T-cell (primary cell): ENCODE measurements at regions not wholly inside any gene's neighbourhood (a gene's known extent, or its start where the extent isn't known, plus 50 kb on each side); places are given as distances from the start of the nearest gene placed in this dataset.

Experiments used
- ATAC-seq, 4 experiments: fragments of 200-7000 bp in 3 of 4; fragments of 150-1000 bp in 1 of 4; cut with Tn5 transposase; replicated peaks in 1 of 4; 1 replicate in 3 of 4; 2 replicates in 1 of 4; pipeline ENCODE4 v1.10.0; 2021; ENCODE audit warnings: moderate library complexity in 3 of 4, mild to moderate bottlenecking in 2 of 4, moderate number of reproducible peaks in 1 of 4
- CTCF ChIA-PET, 2 donors: fragments of 300-600 bp; sonication (Branson Sonifier 250); formaldehyde crosslinking; loops; one replicate each; lab custom pipeline; 2022; ENCODE audit warnings: antibody characterized with exemption in 2 of 2; lab: Charles Lee
- POLR2A ChIA-PET, 2 donors: fragments of 300-600 bp; sonication (Branson Sonifier 250); formaldehyde crosslinking; loops; one replicate each; lab custom pipeline; 2022; ENCODE audit warnings: antibody characterized with exemption in 2 of 2; lab: Charles Lee
- DNase-seq, 35 experiments: peaks; one replicate each; pipeline versions ENCODE4 v3.0.0 to v3.0.0-alpha.2; 2013 to 2023
- H3K27ac ChIP-seq: one replicate; pipeline ENCODE4 v1.5.1; 2013; ENCODE audit warnings: low read length
- H3K27me3 ChIP-seq, 2 experiments: replicated peaks in 1 of 2; 1 replicate in 1 of 2; 2 replicates in 1 of 2; pipeline versions ENCODE4 v1.6.1 to v1.7.0; 2013; ENCODE audit warnings: low read length in 1 of 2, mixed read lengths in 1 of 2; ENCODE audit not compliant: control insufficient read depth in 2 of 2, insufficient read depth in 2 of 2; ENCODE audit errors: extremely low read depth in 1 of 2
- H3K36me3 ChIP-seq, 2 donors: 1 replicate in 1 of 2; 2 replicates in 1 of 2; pipeline versions ENCODE4 v1.6.1 to v1.7.0; 2013; ENCODE audit warnings: low read length in 1 of 2; ENCODE audit not compliant: control insufficient read depth in 2 of 2, insufficient read depth in 1 of 2; ENCODE audit errors: extremely low read depth in 1 of 2
- H3K4me1 ChIP-seq, 2 experiments: 1 replicate in 1 of 2; 2 replicates in 1 of 2; pipeline versions ENCODE4 v1.6.1 to v1.7.0; 2013; ENCODE audit warnings: low read length in 2 of 2, mixed read lengths in 1 of 2; ENCODE audit not compliant: insufficient read depth in 2 of 2, control insufficient read depth in 1 of 2; ENCODE audit errors: extremely low read depth in 1 of 2
- H3K4me3 ChIP-seq, 2 donors: 1 replicate in 1 of 2; 2 replicates in 1 of 2; pipeline versions ENCODE4 v1.5.1 to v1.7.0; 2013; ENCODE audit warnings: mild to moderate bottlenecking in 2 of 2, low read length in 1 of 2, moderate library complexity in 1 of 2; ENCODE audit not compliant: control insufficient read depth in 1 of 2; ENCODE audit errors: extremely low read depth in 1 of 2
- H3K9me3 ChIP-seq: 2 replicates; pipeline ENCODE4 v1.7.0; 2013
- H3K27ac Mint-ChIP-seq, 2 donors: one replicate each; pipeline ENCODE4 v1.8.0; 2020 to 2021; ENCODE audit warnings: mild to moderate bottlenecking in 2 of 2, mixed read lengths in 2 of 2
- H3K27me3 Mint-ChIP-seq, 2 donors: one replicate each; pipeline ENCODE4 v1.8.0; 2021 to 2022; ENCODE audit warnings: mixed read lengths in 2 of 2
- H3K36me3 Mint-ChIP-seq: one replicate; pipeline ENCODE4 v1.8.0; 2021; ENCODE audit warnings: mixed read lengths
- H3K4me1 Mint-ChIP-seq, 3 donors: one replicate each; pipeline ENCODE4 v1.8.0; 2020 to 2022; ENCODE audit warnings: mixed read lengths in 3 of 3, mild to moderate bottlenecking in 1 of 3
- H3K4me3 Mint-ChIP-seq, 3 donors: one replicate each; pipeline ENCODE4 v1.8.0; 2020 to 2022; ENCODE audit warnings: mild to moderate bottlenecking in 3 of 3, mixed read lengths in 3 of 3, moderate library complexity in 3 of 3
- H3K9me3 Mint-ChIP-seq, 3 donors: one replicate each; pipeline ENCODE4 v1.8.0; 2020 to 2022; ENCODE audit warnings: mixed read lengths in 3 of 3
- WGBS: methylation state at CpG from one replicate; pipeline ENCODE4 v1.1.5; 2013; ENCODE audit warnings: missing lambda C conversion rate; ENCODE audit not compliant: insufficient coverage; 5-methylcytosine and 5-hydroxymethylcytosine counted together

GRCh38 chr15:70195171-70195570, 97.5 kb upstream of the TLE3 start:
- Mint-ChIP-seq H3K36me3 (peaks cover 4% of the 10 kb centered on the region), H3K4me1 (peaks cover 0 to 10% (median 6%) of the 10 kb centered on the region in 3 donors), H3K27ac (no peak overlapping the region), H3K4me3 (no peak overlapping the region), H3K9me3 (peaks cover 4 to 5% (median 4%) of the 10 kb centered on the region in 3 donors), H3K27me3 (no peaks in the 10 kb centered on the region)
- no peaks in the 10 kb centered on the region for H3K36me3 ChIP-seq
- POLR2A ChIA-PET = no interaction called here
- CTCF ChIA-PET = no interaction called here
- ATAC-seq = no peak
- no peak overlapping the region for H3K27ac ChIP-seq
- H3K4me3 ChIP-seq = no peak overlapping the region
- peaks cover 0 to 5% of the 10 kb centered on the region in 2 experiments for H3K27me3 ChIP-seq
- WGBS = 50% methylated on average over 2 of the region's 7 CpGs
- no peaks in the 10 kb centered on the region for H3K9me3 ChIP-seq
- DNase-seq = no peak
- peaks cover 0 to 12% of the 10 kb centered on the region in 2 experiments for H3K4me1 ChIP-seq

GRCh38 chr15:70194266-70194665, 96.5 kb upstream of the TLE3 start:
- peaks cover 4 to 5% (median 4%) of the 10 kb centered on the region in 3 donors for H3K9me3 Mint-ChIP-seq
- POLR2A ChIA-PET = no interaction called here
- ATAC-seq (no peak), DNase-seq (no peak)
- Histone ChIP-seq H3K9me3 (no peaks in the 10 kb centered on the region), H3K27me3 (peaks cover 0 to 2% of the 10 kb centered on the region in 2 experiments), H3K27ac (no peak overlapping the region), H3K4me3 (no peak overlapping the region), H3K36me3 (no peaks in the 10 kb centered on the region), H3K4me1 (peaks cover 0 to 12% of the 10 kb centered on the region in 2 experiments)
- H3K27me3 Mint-ChIP-seq = no peaks in the 10 kb centered on the region
- 76% methylated on average over 4 of the region's 5 CpGs for WGBS
- no peak overlapping the region for H3K27ac Mint-ChIP-seq
- peaks cover 0 to 10% (median 6%) of the 10 kb centered on the region in 3 donors for H3K4me1 Mint-ChIP-seq
- CTCF ChIA-PET = no interaction called here
- H3K4me3 Mint-ChIP-seq = no peak overlapping the region
- peaks cover 4% of the 10 kb centered on the region for H3K36me3 Mint-ChIP-seq

- H3K27ac Mint-ChIP-seq = no peak overlapping the region
- Histone ChIP-seq H3K27me3 (peaks cover 0 to 2% of the 10 kb centered on the region in 2 experiments), H3K27ac (no peak overlapping the region), H3K36me3 (no peaks in the 10 kb centered on the region), H3K9me3 (no peaks in the 10 kb centered on the region), H3K4me1 (peaks cover 0 to 12% of the 10 kb centered on the region in 2 experiments), H3K4me3 (no peak overlapping the region)
- DNase-seq (no peak), ATAC-seq (no peak)
- peaks cover 4% of the 10 kb centered on the region for H3K36me3 Mint-ChIP-seq
- 89% methylated on average over 9 of the region's 9 CpGs for WGBS
- H3K4me1 Mint-ChIP-seq = peaks cover 0 to 10% (median 6%) of the 10 kb centered on the region in 3 donors
- H3K4me3 Mint-ChIP-seq = no peak overlapping the region
- CTCF ChIA-PET = no interaction called here
- POLR2A ChIA-PET = no interaction called here
- no peaks in the 10 kb centered on the region for H3K27me3 Mint-ChIP-seq
- peaks cover 4 to 5% (median 4%) of the 10 kb centered on the region in 3 donors for H3K9me3 Mint-ChIP-seq
Observed at GRCh38 chr15:70193734-70194133, 96.0 kb upstream of the TLE3 start.

GRCh38 chr15:70192490-70192889, 94.8 kb upstream of the TLE3 start:
- Mint-ChIP-seq H3K9me3 (peaks cover 4 to 5% (median 4%) of the 10 kb centered on the region in 3 donors), H3K27ac (no peak overlapping the region), H3K4me3 (no peak overlapping the region), H3K36me3 (peaks cover 4% of the 10 kb centered on the region), H3K4me1 (peaks cover 0 to 10% (median 6%) of the 10 kb centered on the region in 3 donors), H3K27me3 (no peaks in the 10 kb centered on the region)
- POLR2A ChIA-PET = no interaction called here
- DNase-seq (no peak), ATAC-seq (no peak)
- Histone ChIP-seq H3K9me3 (no peaks in the 10 kb centered on the region), H3K4me1 (peaks cover 0 to 12% of the 10 kb centered on the region in 2 experiments), H3K27me3 (peaks cover 0 to 5% of the 10 kb centered on the region in 2 experiments), H3K27ac (no peak overlapping the region), H3K4me3 (no peak overlapping the region), H3K36me3 (no peaks in the 10 kb centered on the region)
- CTCF ChIA-PET = no interaction called here
- WGBS = 86% methylated on average over 4 of the region's 9 CpGs

GRCh38 chr15:70192041-70192440, 94.3 kb upstream of the TLE3 start:
- peaks cover 0 to 7% (median 5%) of the 10 kb centered on the region in 3 donors for H3K4me1 Mint-ChIP-seq
- DNase-seq (no peak), ATAC-seq (no peak)
- H3K36me3 Mint-ChIP-seq = peaks cover 4% of the 10 kb centered on the region
- CTCF ChIA-PET = no interaction called here
- WGBS = 90% methylated on average over 1 of the region's 3 CpGs
- Histone ChIP-seq H3K9me3 (no peaks in the 10 kb centered on the region), H3K36me3 (no peaks in the 10 kb centered on the region), H3K4me3 (no peak overlapping the region), H3K27ac (no peak overlapping the region), H3K4me1 (peaks cover 0 to 9% of the 10 kb centered on the region in 2 experiments), H3K27me3 (peaks cover 0 to 5% of the 10 kb centered on the region in 2 experiments)
- H3K27ac Mint-ChIP-seq = no peak overlapping the region
- H3K9me3 Mint-ChIP-seq = peaks cover 4 to 5% (median 4%) of the 10 kb centered on the region in 3 donors
- POLR2A ChIA-PET = no interaction called here
- H3K4me3 Mint-ChIP-seq = no peak overlapping the region
- H3K27me3 Mint-ChIP-seq = no peaks in the 10 kb centered on the region

GRCh38 chr15:70190965-70191364, 93.2 kb upstream of the TLE3 start:
- Histone ChIP-seq H3K27ac (no peak overlapping the region), H3K36me3 (no peaks in the 10 kb centered on the region), H3K27me3 (peaks cover 0 to 5% of the 10 kb centered on the region in 2 experiments), H3K4me3 (no peak overlapping the region), H3K9me3 (no peaks in the 10 kb centered on the region), H3K4me1 (no peaks in the 10 kb centered on the region)
- CTCF ChIA-PET = no interaction called here
- no peaks in the 10 kb centered on the region for H3K27me3 Mint-ChIP-seq
- no peaks in the 10 kb centered on the region for H3K4me1 Mint-ChIP-seq
- DNase-seq (no peak), ATAC-seq (no peak)
- H3K27ac Mint-ChIP-seq = no peak overlapping the region
- no peak overlapping the region for H3K4me3 Mint-ChIP-seq
- POLR2A ChIA-PET = no interaction called here
- peaks cover 4% of the 10 kb centered on the region for H3K36me3 Mint-ChIP-seq
- H3K9me3 Mint-ChIP-seq = peaks cover 4 to 5% (median 4%) of the 10 kb centered on the region in 3 donors
- 61% methylated on average over 4 of the region's 5 CpGs for WGBS
